ENCODE measurements at regions not wholly inside any gene's neighbourhood (a gene's known extent, or its start where the extent isn't known, plus 50 kb on each side); places are given as distances from the start of the nearest gene placed in this dataset.
A peak's percentile ranks its signal among the peaks of the same experiment; 100 is the strongest.

- in situ Hi-C loops (cut with MboI; ENCODE audit: low pct_unique_long_range_greater_than_20kb in 2 of 9, low sequenced_read_pairs in 9 of 9, unreplicated experiment in 9 of 9): no loop called here
- H3K27ac ChIP-seq: no peak overlapping the region
- no peak for ATAC-seq (replicated peaks in 6 of 8)
- no peaks in the 10 kb centered on the region for H3K4me1 ChIP-seq (replicated peaks in 1 of 2)
- H3K4me3 ChIP-seq: no peak overlapping the region
- 80 to 100% (median 96%) methylated on average over 1 to 2 of the region's 2 CpGs; no CpG with 5 or more reads in 6 of the 10 experiments for WGBS, 10 experiments
Measured at GRCh38 chr13:39956036-39956435, 300.6 kb downstream of the COG6 start.

GRCh38 chr13:39957868-39958677 lies 302.6 kb downstream of the COG6 start:
- H3K27ac ChIP-seq: no peak overlapping the region
- H3K4me1 ChIP-seq (replicated peaks in 1 of 2): no peaks in the 10 kb centered on the region
- 73 to 100% (median 87%) methylated on average over 1 to 5 of the region's 5 CpGs for WGBS, 10 experiments
- no peak for ATAC-seq (replicated peaks in 6 of 8)
- no peak overlapping the region for H3K4me3 ChIP-seq
- in situ Hi-C loops (cut with MboI; ENCODE audit: low pct_unique_long_range_greater_than_20kb in 2 of 9, low sequenced_read_pairs in 9 of 9, unreplicated experiment in 9 of 9): no loop called here

- 18 to 91% (median 80%) methylated on average over 1 to 8 of the region's 9 CpGs for WGBS, 10 experiments
- in situ Hi-C loops (cut with MboI; ENCODE audit: low pct_unique_long_range_greater_than_20kb in 2 of 9, low sequenced_read_pairs in 9 of 9, unreplicated experiment in 9 of 9): no loop called here
- no peak overlapping the region for H3K4me3 ChIP-seq
- H3K4me1 ChIP-seq (replicated peaks in 1 of 2): no peaks in the 10 kb centered on the region
- no peak overlapping the region for H3K27ac ChIP-seq
- ATAC-seq (replicated peaks in 6 of 8): peak in 2 of 8 experiments; percentile 58 to 63
Measured at GRCh38 chr13:39959497-39960144, 304.2 kb downstream of the COG6 start.

- WGBS, 10 experiments: 8 to 100% (median 66%) methylated on average over 1 to 3 of the region's 3 CpGs
- Histone ChIP-seq H3K4me1 (replicated peaks in 1 of 2) (no peaks in the 10 kb centered on the region), H3K27ac (no peak overlapping the region), H3K4me3 (no peak overlapping the region)
- in situ Hi-C loops (cut with MboI; ENCODE audit: low pct_unique_long_range_greater_than_20kb in 2 of 9, low sequenced_read_pairs in 9 of 9, unreplicated experiment in 9 of 9): no loop called here
- peak in 2 of 8 experiments; percentile 45 to 56 for ATAC-seq (replicated peaks in 6 of 8)
Measured at GRCh38 chr13:39960191-39960590, 304.7 kb downstream of the COG6 start.

- H3K4me1 ChIP-seq (replicated peaks in 1 of 2): no peaks in the 10 kb centered on the region
- in situ Hi-C loops (cut with MboI; ENCODE audit: low pct_unique_long_range_greater_than_20kb in 2 of 9, low sequenced_read_pairs in 9 of 9, unreplicated experiment in 9 of 9): no loop called here
- no peak overlapping the region for H3K27ac ChIP-seq
- H3K4me3 ChIP-seq: no peak overlapping the region
- 0 to 86% (median 54%) methylated on average over 1 of the region's 1 CpG; no CpG with 5 or more reads in 3 of the 10 experiments for WGBS, 10 experiments
- ATAC-seq (replicated peaks in 6 of 8): no peak
Measured at GRCh38 chr13:39961036-39961435, 305.6 kb downstream of the COG6 start.

GRCh38 chr13:39963612-39964011 lies 308.1 kb downstream of the COG6 start:
- no peak overlapping the region for H3K4me3 ChIP-seq
- in situ Hi-C loops (cut with MboI; ENCODE audit: low pct_unique_long_range_greater_than_20kb in 2 of 9, low sequenced_read_pairs in 9 of 9, unreplicated experiment in 9 of 9): no loop called here
- WGBS, 10 experiments: 0 to 100% (median 83%) methylated on average over 1 of the region's 1 CpG; no CpG with 5 or more reads in 1 of the 10 experiments
- no peaks in the 10 kb centered on the region for H3K4me1 ChIP-seq (replicated peaks in 1 of 2)
- H3K27ac ChIP-seq: no peak overlapping the region
- no peak for ATAC-seq (replicated peaks in 6 of 8)

GRCh38 chr13:39965309-39965708 lies 309.8 kb downstream of the COG6 start:
- no peak for ATAC-seq (replicated peaks in 6 of 8)
- 48 to 100% (median 88%) methylated on average over 1 to 3 of the region's 3 CpGs; no CpG with 5 or more reads in 3 of the 10 experiments for WGBS, 10 experiments

GRCh38 chr13:39967199-39967959 lies 311.9 kb downstream of the COG6 start:
- Histone ChIP-seq H3K4me3 (no peak overlapping the region), H3K27ac (no peak overlapping the region), H3K4me1 (replicated peaks in 1 of 2) (no peaks in the 10 kb centered on the region)
- ATAC-seq (replicated peaks in 6 of 8): no peak
- WGBS, 10 experiments: 63 to 100% (median 91%) methylated on average over 1 to 4 of the region's 4 CpGs; no CpG with 5 or more reads in 2 of the 10 experiments
- in situ Hi-C loops (cut with MboI; ENCODE audit: low pct_unique_long_range_greater_than_20kb in 2 of 9, low sequenced_read_pairs in 9 of 9, unreplicated experiment in 9 of 9): no loop called here

More at GRCh38 chr13:39965309-39965708, 309.8 kb downstream of the COG6 start:
- Histone ChIP-seq H3K4me1 (replicated peaks in 1 of 2) (no peaks in the 10 kb centered on the region), H3K4me3 (no peak overlapping the region), H3K27ac (no peak overlapping the region)
- in situ Hi-C loops (cut with MboI; ENCODE audit: low pct_unique_long_range_greater_than_20kb in 2 of 9, low sequenced_read_pairs in 9 of 9, unreplicated experiment in 9 of 9): no loop called here

GRCh38 chr13:39968646-39969475 lies 313.4 kb downstream of the COG6 start:
- ATAC-seq (replicated peaks in 6 of 8): no peak
- no peak overlapping the region for H3K4me3 ChIP-seq
- no peak overlapping the region for H3K27ac ChIP-seq
- WGBS, 10 experiments: 0 to 100% (median 77%) methylated on average over 1 to 6 of the region's 6 CpGs
- H3K4me1 ChIP-seq (replicated peaks in 1 of 2): no peaks in the 10 kb centered on the region
- in situ Hi-C loops (cut with MboI; ENCODE audit: low pct_unique_long_range_greater_than_20kb in 2 of 9, low sequenced_read_pairs in 9 of 9, unreplicated experiment in 9 of 9): no loop called here

GRCh38 chr13:39970177-39970846 lies 314.9 kb downstream of the COG6 start:
- no peaks in the 10 kb centered on the region for H3K4me1 ChIP-seq (replicated peaks in 1 of 2)
- H3K4me3 ChIP-seq: no peak overlapping the region
- 8 to 80% (median 70%) methylated on average over 2 to 6 of the region's 6 CpGs; no CpG with 5 or more reads in 1 of the 10 experiments for WGBS, 10 experiments
- H3K27ac ChIP-seq: no peak overlapping the region
- no peak for ATAC-seq (replicated peaks in 6 of 8)
- in situ Hi-C loops (cut with MboI; ENCODE audit: low pct_unique_long_range_greater_than_20kb in 2 of 9, low sequenced_read_pairs in 9 of 9, unreplicated experiment in 9 of 9): no loop called here

- in situ Hi-C loops (cut with MboI; ENCODE audit: low pct_unique_long_range_greater_than_20kb in 2 of 9, low sequenced_read_pairs in 9 of 9, unreplicated experiment in 9 of 9): no loop called here
- no peaks in the 10 kb centered on the region for H3K4me1 ChIP-seq (replicated peaks in 1 of 2)
- no peak overlapping the region for H3K4me3 ChIP-seq
- WGBS, 10 experiments: 20 to 100% (median 60%) methylated on average over 1 to 3 of the region's 3 CpGs; no CpG with 5 or more reads in 2 of the 10 experiments
- no peak for ATAC-seq (replicated peaks in 6 of 8)
- H3K27ac ChIP-seq: no peak overlapping the region
Measured at GRCh38 chr13:39971526-39971925, 316.1 kb downstream of the COG6 start.

- 40 to 80% (median 63%) methylated on average over 1 to 6 of the region's 6 CpGs; no CpG with 5 or more reads in 2 of the 10 experiments for WGBS, 10 experiments
- in situ Hi-C loops (cut with MboI; ENCODE audit: low pct_unique_long_range_greater_than_20kb in 2 of 9, low sequenced_read_pairs in 9 of 9, unreplicated experiment in 9 of 9): no loop called here
- Histone ChIP-seq H3K4me3 (no peak overlapping the region), H3K27ac (no peak overlapping the region), H3K4me1 (replicated peaks in 1 of 2) (no peaks in the 10 kb centered on the region)
- ATAC-seq (replicated peaks in 6 of 8): no peak
Measured at GRCh38 chr13:39976481-39976880, 321.0 kb downstream of the COG6 start.

Data from motor neuron (in vitro differentiated cells).